ENCODE measurements at regions not wholly inside any gene's neighbourhood (a gene's known extent, or its start where the extent isn't known, plus 50 kb on each side); places are given as distances from the start of the nearest gene placed in this dataset.

- no peak for DNase-seq (ENCODE audit: low read depth in 2 of 2)
Observed at GRCh38 chr2:78928502-78928901, 97.0 kb upstream of the REG3G start.

GRCh38 chr2:78940998-78941397 lies 84.5 kb upstream of the REG3G start:
- no peak for DNase-seq (ENCODE audit: low read depth in 2 of 2)

DNA sequence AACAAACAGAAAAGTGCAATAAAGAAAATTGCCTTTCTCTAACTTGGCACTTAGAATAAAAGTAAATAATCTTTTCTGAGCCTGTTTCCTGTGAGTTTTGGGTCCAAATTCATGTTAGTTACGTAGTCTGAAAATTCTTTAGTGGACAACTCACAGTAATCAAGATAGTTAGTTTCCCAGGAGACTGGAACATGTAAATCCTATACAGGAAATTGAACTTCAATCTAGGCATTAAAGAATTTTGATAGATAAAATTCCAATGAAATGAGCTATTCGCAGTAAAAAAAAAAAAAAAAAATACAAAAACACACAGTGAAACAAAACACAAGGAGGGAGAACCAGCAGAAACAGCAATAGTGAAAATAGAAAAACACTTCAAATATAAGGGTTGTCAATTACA lies 83.8 kb upstream of the REG3G start:
- DNase-seq (ENCODE audit: low read depth in 2 of 2): no peak

DNA sequence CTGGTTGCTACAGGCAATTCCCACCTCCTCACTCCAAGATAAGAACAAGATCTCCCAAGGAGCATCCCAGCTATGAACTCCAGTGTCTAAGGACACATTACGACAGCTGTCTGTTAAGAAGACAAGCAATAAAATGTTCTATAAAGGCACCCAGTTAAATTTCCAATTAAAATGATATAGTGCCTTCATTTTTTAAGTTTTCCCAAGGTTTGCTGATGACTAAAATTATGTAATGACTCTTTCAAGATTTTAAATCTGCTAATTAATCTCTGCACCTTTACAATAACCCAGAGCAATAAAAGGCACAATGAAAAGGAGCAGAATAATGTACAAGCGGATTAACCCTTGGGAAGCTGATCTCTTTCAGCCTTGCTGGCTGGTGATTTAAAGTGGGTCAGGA lies 61.6 kb upstream of the REG3G start:
- DNase-seq (ENCODE audit: low read depth in 2 of 2): no peak

- no peak for DNase-seq (ENCODE audit: low read depth in 2 of 2)
Observed at GRCh38 chr2:78967294-78967693, 58.2 kb upstream of the REG3G start.

GRCh38 chr2:78973630-78974029 lies 51.9 kb upstream of the REG3G start:
- DNase-seq (ENCODE audit: low read depth in 2 of 2): no peak
